ENCODE measurements at regions not wholly inside any gene's neighbourhood (a gene's known extent, or its start where the extent isn't known, plus 50 kb on each side); places are given as distances from the start of the nearest gene placed in this dataset.
A peak's percentile ranks its signal among the peaks of the same experiment; 100 is the strongest.

GRCh38 chr1:221182791-221183533 is 303.7 kb downstream of the HLX start:
- no peak for DNase-seq (ENCODE audit: low read depth in 4 of 4, low spot score in 3 of 4)

GRCh38 chr1:221184131-221184794 is 305.0 kb downstream of the HLX start:
- DNase-seq (ENCODE audit: low read depth in 4 of 4, low spot score in 3 of 4) = no peak

- DNase-seq (ENCODE audit: low read depth in 4 of 4, low spot score in 3 of 4) = no peak
Observed at GRCh38 chr1:221187174-221187573, 307.9 kb downstream of the HLX start.

GRCh38 chr1:221188458-221188857 is 309.2 kb downstream of the HLX start:
- no peak for DNase-seq (ENCODE audit: low read depth in 4 of 4, low spot score in 3 of 4)

GRCh38 chr1:221190249-221190648 is 311.0 kb downstream of the HLX start:
- no peak for DNase-seq (ENCODE audit: low read depth in 4 of 4, low spot score in 3 of 4)

- no peak for DNase-seq (ENCODE audit: low read depth in 4 of 4, low spot score in 3 of 4)
Observed at GRCh38 chr1:221192055-221192454, 312.8 kb downstream of the HLX start.

GRCh38 chr1:221200464-221200863 is 321.2 kb downstream of the HLX start:
- no peak for DNase-seq (ENCODE audit: low read depth in 4 of 4, low spot score in 3 of 4)

- no peak for DNase-seq (ENCODE audit: low read depth in 4 of 4, low spot score in 3 of 4)
Observed at GRCh38 chr1:221201773-221202172, 322.5 kb downstream of the HLX start.

- peak; percentile 25 to 60 (median 50) for DNase-seq (ENCODE audit: low read depth in 4 of 4, low spot score in 3 of 4)
Observed at GRCh38 chr1:221203224-221204054, 324.2 kb downstream of the HLX start.

GRCh38 chr1:221204055-221204833 is 325.0 kb downstream of the HLX start:
- DNase-seq (ENCODE audit: low read depth in 4 of 4, low spot score in 3 of 4) = no peak

GRCh38 chr1:221206076-221206475 is 326.8 kb downstream of the HLX start:
- DNase-seq (ENCODE audit: low read depth in 4 of 4, low spot score in 3 of 4) = no peak

GRCh38 chr1:221212926-221213325 is 333.7 kb downstream of the HLX start:
- no peak for DNase-seq (ENCODE audit: low read depth in 4 of 4, low spot score in 3 of 4)

GRCh38 chr1:221217029-221217428 is 337.8 kb downstream of the HLX start:
- DNase-seq (ENCODE audit: low read depth in 4 of 4, low spot score in 3 of 4) = no peak

- no peak for DNase-seq (ENCODE audit: low read depth in 4 of 4, low spot score in 3 of 4)
Observed at GRCh38 chr1:221223281-221223680, 344.0 kb downstream of the HLX start.

- DNase-seq (ENCODE audit: low read depth in 4 of 4, low spot score in 3 of 4) = no peak
Observed at GRCh38 chr1:221227460-221227859, 348.2 kb downstream of the HLX start.

- no peak for DNase-seq (ENCODE audit: low read depth in 4 of 4, low spot score in 3 of 4)
Observed at GRCh38 chr1:221227872-221228337, 348.7 kb downstream of the HLX start.

- DNase-seq (ENCODE audit: low read depth in 4 of 4, low spot score in 3 of 4) = no peak
Observed at GRCh38 chr1:221228594-221228993, 349.4 kb downstream of the HLX start.

GRCh38 chr1:221230605-221231004 is 351.4 kb downstream of the HLX start:
- DNase-seq (ENCODE audit: low read depth in 4 of 4, low spot score in 3 of 4) = no peak

GRCh38 chr1:221234791-221235190 is 355.5 kb downstream of the HLX start:
- no peak for DNase-seq (ENCODE audit: low read depth in 4 of 4, low spot score in 3 of 4)

- no peak for DNase-seq (ENCODE audit: low read depth in 4 of 4, low spot score in 3 of 4)
Observed at GRCh38 chr1:221237587-221237986, 358.3 kb downstream of the HLX start.

- no peak for DNase-seq (ENCODE audit: low read depth in 4 of 4, low spot score in 3 of 4)
Observed at GRCh38 chr1:221239181-221239580, 359.9 kb downstream of the HLX start.
